ENCODE measurements at regions not wholly inside any gene's neighbourhood (a gene's known extent, or its start where the extent isn't known, plus 50 kb on each side); places are given as distances from the start of the nearest gene placed in this dataset.

- TF ChIP-seq POLR2A (IDR thresholded peaks at IDR 0.05) = no peak
- TF ChIP-seq CTCF (IDR thresholded peaks at IDR 0.05) = no peak
Observed at GRCh38 chr2:144201868-144202468, 318.0 kb downstream of the ZEB2 start.
